Kidney (tissue), 13 donors: ENCODE measurements at regions not wholly inside any gene's neighbourhood (a gene's known extent, or its start where the extent isn't known, plus 50 kb on each side); places are given as distances from the start of the nearest gene placed in this dataset.

Experiments
- DNase-seq, 5 donors: peaks; one replicate each; pipeline ENCODE4 v3.0.0-alpha.2; 2013 to 2020
- FAIRE-seq: peaks from 2 replicates; lab custom pipeline; 2012; peaks lifted over from hg19 to GRCh38; lab: Jason Lieb, UNC
- H3K27ac ChIP-seq, 2 donors: one replicate each; pipeline ENCODE4 v1.7.0; 2013; ENCODE audit warnings: low read depth in 2 of 2, low read length in 2 of 2, inconsistent platforms in 1 of 2
- H3K27me3 ChIP-seq: one replicate; pipeline ENCODE4 v1.7.1; 2013; ENCODE audit warnings: low read length, inconsistent platforms; ENCODE audit not compliant: control insufficient read depth, insufficient read depth
- H3K36me3 ChIP-seq, 3 donors: one replicate each; pipeline versions ENCODE4 v1.7.0 to v1.7.1; 2013; ENCODE audit warnings: low read length in 3 of 3, control low read depth in 1 of 3, inconsistent platforms in 1 of 3; ENCODE audit not compliant: insufficient read depth in 3 of 3, control insufficient read depth in 2 of 3
- H3K4me1 ChIP-seq, 3 donors: one replicate each; pipeline versions ENCODE4 v1.7.0 to v1.7.1; 2013; ENCODE audit warnings: low read length in 3 of 3, inconsistent platforms in 1 of 3, low read depth in 1 of 3; ENCODE audit not compliant: control insufficient read depth in 2 of 3, insufficient read depth in 2 of 3
- H3K4me3 ChIP-seq, 3 donors: one replicate each; pipeline versions ENCODE4 v1.7.0 to v1.8.1; 2013; ENCODE audit warnings: low read length in 3 of 3, control low read depth in 1 of 3, inconsistent platforms in 1 of 3
- H3K9ac ChIP-seq, 3 donors: one replicate each; pipeline versions ENCODE4 v1.7.0 to v1.7.1; 2013; ENCODE audit warnings: low read length in 3 of 3, control low read depth in 1 of 3, inconsistent platforms in 1 of 3
- H3K9me3 ChIP-seq, 3 donors: one replicate each; pipeline versions ENCODE4 v1.7.0 to v1.7.1; 2013; ENCODE audit warnings: low read length in 3 of 3, control low read depth in 1 of 3, inconsistent platforms in 1 of 3; ENCODE audit not compliant: control insufficient read depth in 2 of 3, insufficient read depth in 1 of 3
- CTCF ChIP-seq: IDR thresholded peaks from 3 replicates; pipeline ENCODE4 v1.5.1; 2012; ENCODE audit warnings: mild to moderate bottlenecking, moderate library complexity, borderline replicate concordance; ENCODE audit not compliant: insufficient read depth; ENCODE audit errors: extremely low read depth
- intact Hi-C: fragments of 100-400 bp; cut with DNase I; formaldehyde crosslinking; loops from one replicate; pipeline ENCODE4 v1.11.1; 2022
- donor health status: control.
- donor health status: control.
- donor health status: control.
- donor health status: control.
- donor health status: control.
- donor health status: DM: yes; HTN: yes; CAD: no.
- donor health status: Normal renal cell carcinoma (clear cell type).

DNA sequence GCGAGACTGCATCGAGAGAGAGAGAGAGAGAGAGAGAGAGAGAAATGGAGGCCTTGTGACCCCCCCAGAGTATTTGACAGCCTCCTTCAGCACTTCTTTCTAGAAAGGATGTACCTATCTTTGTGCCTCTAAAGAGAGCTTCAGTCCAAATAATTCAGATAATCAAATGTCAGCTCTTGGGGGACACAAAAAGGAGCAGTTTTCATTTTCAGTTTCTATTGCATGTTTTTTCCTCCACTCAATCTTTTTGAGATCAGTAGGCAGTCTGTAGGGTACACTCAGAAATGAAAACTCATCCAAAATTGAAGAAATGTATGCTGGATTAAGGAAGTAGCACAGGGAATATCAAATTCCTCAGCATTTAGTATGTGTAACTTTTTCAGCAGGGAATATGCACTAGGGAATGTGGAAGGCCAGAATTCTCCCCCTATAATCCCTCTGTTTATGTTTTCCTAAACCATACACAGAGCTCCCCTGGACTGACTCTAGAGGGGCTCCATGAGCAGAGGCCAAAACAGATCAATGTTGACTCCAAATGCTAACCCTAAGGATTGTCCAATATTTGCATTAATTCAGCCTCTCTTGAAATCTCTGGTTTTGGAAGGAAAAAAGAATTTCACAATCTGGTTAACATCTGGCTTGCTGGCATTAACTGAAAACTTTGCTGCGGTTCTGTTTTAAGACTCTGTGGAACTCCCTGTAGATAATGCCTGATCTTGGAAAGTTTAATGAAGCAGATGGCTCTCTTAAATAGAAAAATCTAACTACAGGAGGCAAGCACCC lies 250.1 kb downstream of the CEMIP2 start:
- TF ChIP-seq CTCF = no peak
- no peaks in the 10 kb centered on the region for H3K9me3 ChIP-seq
- no peaks in the 10 kb centered on the region for H3K27me3 ChIP-seq
- no peak for DNase-seq
- H3K4me1 ChIP-seq = no peaks in the 10 kb centered on the region
- no peak overlapping the region for H3K9ac ChIP-seq
- H3K4me3 ChIP-seq = no peak overlapping the region
- H3K36me3 ChIP-seq = no peaks in the 10 kb centered on the region
- H3K27ac ChIP-seq = no peak overlapping the region
- intact Hi-C loops = no loop called here
- FAIRE-seq = no peak

GRCh38 chr9:71515626-71516025 lies 252.7 kb downstream of the CEMIP2 start:
- DNase-seq (no peak), FAIRE-seq (no peak)
- Histone ChIP-seq H3K27me3 (no peaks in the 10 kb centered on the region), H3K36me3 (no peaks in the 10 kb centered on the region), H3K4me3 (no peak overlapping the region), H3K9me3 (no peaks in the 10 kb centered on the region), H3K27ac (no peak overlapping the region), H3K9ac (no peak overlapping the region), H3K4me1 (no peaks in the 10 kb centered on the region)
- intact Hi-C loops = no loop called here
- no peak for TF ChIP-seq CTCF

GRCh38 chr9:71515107-71515506 lies 253.2 kb downstream of the CEMIP2 start:
- Histone ChIP-seq H3K9me3 (no peaks in the 10 kb centered on the region), H3K36me3 (no peaks in the 10 kb centered on the region), H3K27me3 (no peaks in the 10 kb centered on the region), H3K27ac (no peak overlapping the region), H3K4me3 (no peak overlapping the region), H3K4me1 (no peaks in the 10 kb centered on the region), H3K9ac (no peak overlapping the region)
- DNase-seq (no peak), FAIRE-seq (no peak)
- TF ChIP-seq CTCF = no peak
- intact Hi-C loops = no loop called here
